MCF 10A (cell line): ENCODE measurements at regions not wholly inside any gene's neighbourhood (a gene's known extent, or its start where the extent isn't known, plus 50 kb on each side); places are given as distances from the start of the nearest gene placed in this dataset.
"Not testable (repeated sequence)": the region's sequence is repeated elsewhere in the genome, so short reads cannot be mapped to it uniquely, and the experiment has no call there.

ENCODE experiments used
- BruUV-seq: library from RNA; stranded (reverse); fragments of 400-500 nt; replicated peaks from 2 replicates; lab custom pipeline; 2021; lab: Mats Ljungman, UMichigan
- CTCF ChIA-PET: fragments of 300-600 bp; sonication (Branson Sonifier 250); formaldehyde crosslinking; extraction: SDS; loops from one replicate; lab custom pipeline; 2021; ENCODE audit warnings: antibody characterized with exemption, inconsistent platforms; lab: Yijun Ruan, JAX
- POLR2A ChIA-PET: fragments of 300-600, 350-650 bp; sonication (Branson Sonifier 250); formaldehyde crosslinking; extraction: SDS; loops from one replicate; lab custom pipeline; 2020; ENCODE audit warnings: antibody characterized with exemption, inconsistent platforms; lab: Yijun Ruan, JAX
- DNase-seq: peaks from one replicate; pipeline ENCODE4 v3.0.0-alpha.2; 2018; ENCODE audit not compliant: unreplicated experiment
- H3K27ac Mint-ChIP-seq: one replicate; pipeline ENCODE4 v1.8.0; 2022; ENCODE audit warnings: mild to moderate bottlenecking, low read depth, mixed read lengths; ENCODE audit not compliant: unreplicated experiment
- H3K27me3 Mint-ChIP-seq: one replicate; pipeline ENCODE4 v1.8.0; 2022; ENCODE audit warnings: mixed read lengths; ENCODE audit not compliant: insufficient read depth, unreplicated experiment
- H3K36me3 Mint-ChIP-seq: one replicate; pipeline ENCODE4 v1.8.0; 2022; ENCODE audit warnings: mild to moderate bottlenecking, moderate library complexity, mixed read lengths; ENCODE audit not compliant: insufficient read depth, unreplicated experiment
- H3K4me1 Mint-ChIP-seq: one replicate; pipeline ENCODE4 v1.8.0; 2022; ENCODE audit warnings: mixed read lengths; ENCODE audit not compliant: insufficient read depth, unreplicated experiment
- H3K4me3 Mint-ChIP-seq: one replicate; pipeline ENCODE4 v1.8.0; 2022; ENCODE audit warnings: mild to moderate bottlenecking, moderate library complexity, mixed read lengths; ENCODE audit not compliant: unreplicated experiment
- H3K9me3 Mint-ChIP-seq: one replicate; pipeline ENCODE4 v1.8.0; 2022; ENCODE audit warnings: mixed read lengths; ENCODE audit not compliant: unreplicated experiment
- CTCF ChIP-seq: fragments of 200-600 bp; IDR thresholded peaks from one replicate; pipeline ENCODE4 v1.8.0; 2022; ENCODE audit warnings: antibody characterized with exemption, mild to moderate bottlenecking; ENCODE audit not compliant: unreplicated experiment
- intact Hi-C: fragments of 100-400 bp; cut with micrococcal nuclease; formaldehyde crosslinking; loops from 2 replicates; pipeline ENCODE4 v1.14.1; 2022

GRCh38 chr20:22966787-22967464, 68.2 kb upstream of the SSTR4 start:
- intact Hi-C loops: no loop called here
- ChIA-PET CTCF (interaction anchor here (0.5 to 1.8 kb wide), 16 partner anchors 9 to 564 kb away, joined by 3 to 5 read pairs (median 3); no protein-coding TSS in a partner anchor), POLR2A (interaction anchor here (1.0 to 1.6 kb wide), 8 partner anchors 9 to 242 kb away, joined by 3 to 6 read pairs (median 3); no protein-coding TSS in a partner anchor)
- BruUV-seq: no TSS peak
- DNase-seq: peak; percentile 53
- Mint-ChIP-seq H3K4me1 (peaks cover 14% of the 10 kb centered on the region), H3K27ac (peak overlapping the region; percentile 71), H3K9me3 (peaks cover 12% of the 10 kb centered on the region), H3K36me3 (no peaks in the 10 kb centered on the region), H3K4me3 (no peak overlapping the region), H3K27me3 (no peaks in the 10 kb centered on the region)
- TF ChIP-seq CTCF: no peak

GRCh38 chr20:22967706-22968105, 67.4 kb upstream of the SSTR4 start:
- peak overlapping the region; percentile 71 for H3K27ac Mint-ChIP-seq
- peaks cover 14% of the 10 kb centered on the region for H3K4me1 Mint-ChIP-seq
- DNase-seq, H3K27me3 Mint-ChIP-seq, H3K4me3 Mint-ChIP-seq, intact Hi-C loops, H3K36me3 Mint-ChIP-seq, BruUV-seq: not testable (repeated sequence)
- POLR2A ChIA-PET: interaction anchor here (0.6 to 1.3 kb wide), 3 partner anchors 177 to 722 kb away, joined by 3 to 4 read pairs (median 3); no protein-coding TSS in a partner anchor
- peaks cover 12% of the 10 kb centered on the region for H3K9me3 Mint-ChIP-seq
- CTCF ChIA-PET: interaction anchor here (0.5 to 1.8 kb wide), 15 partner anchors 8 to 450 kb away, joined by 3 to 4 read pairs (median 3); no protein-coding TSS in a partner anchor

GRCh38 chr20:22969031-22969430, 66.1 kb upstream of the SSTR4 start:
- peaks cover 12% of the 10 kb centered on the region for H3K9me3 Mint-ChIP-seq
- CTCF ChIA-PET: interaction anchor here (0.6 to 1.0 kb wide), 3 partner anchors 11 to 232 kb away, joined by 3 to 4 read pairs (median 4); no protein-coding TSS in a partner anchor
- H3K27ac Mint-ChIP-seq, H3K4me1 Mint-ChIP-seq, H3K4me3 Mint-ChIP-seq, BruUV-seq, H3K36me3 Mint-ChIP-seq, H3K27me3 Mint-ChIP-seq, intact Hi-C loops, DNase-seq: not testable (repeated sequence)
- POLR2A ChIA-PET: interaction anchor here (1.2 kb wide), 1 partner anchor 193 kb away, joined by 3 read pairs; no protein-coding TSS in a partner anchor

DNA sequence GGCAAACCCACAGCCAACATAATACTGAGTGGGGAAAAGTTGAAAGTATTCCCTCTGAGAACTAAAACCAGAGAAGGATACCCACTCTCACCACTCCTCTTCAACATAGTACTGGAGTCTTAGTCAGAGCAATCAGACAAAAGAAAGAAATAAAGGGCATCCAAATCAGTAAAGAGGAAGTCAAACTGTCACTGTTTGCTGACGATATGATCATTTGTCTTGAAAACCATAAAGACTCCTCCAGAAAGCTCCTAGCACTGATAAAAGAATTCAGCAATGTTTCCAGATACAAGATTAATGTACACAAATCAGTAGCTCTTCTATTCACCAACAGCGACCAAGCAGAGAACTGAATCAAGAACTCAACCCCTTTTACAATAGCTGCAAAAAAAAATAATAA, 64.0 kb upstream of the SSTR4 start:
- H3K4me1 Mint-ChIP-seq, H3K27me3 Mint-ChIP-seq, DNase-seq, POLR2A ChIA-PET, BruUV-seq, H3K36me3 Mint-ChIP-seq, CTCF ChIA-PET, H3K27ac Mint-ChIP-seq, H3K4me3 Mint-ChIP-seq: not testable (repeated sequence)
- intact Hi-C loops: loop anchor here (5.0 kb wide), 1 partner anchor 76 kb away; the partner anchor contains the start of gene THBD
- peaks cover 12% of the 10 kb centered on the region for H3K9me3 Mint-ChIP-seq

DNA sequence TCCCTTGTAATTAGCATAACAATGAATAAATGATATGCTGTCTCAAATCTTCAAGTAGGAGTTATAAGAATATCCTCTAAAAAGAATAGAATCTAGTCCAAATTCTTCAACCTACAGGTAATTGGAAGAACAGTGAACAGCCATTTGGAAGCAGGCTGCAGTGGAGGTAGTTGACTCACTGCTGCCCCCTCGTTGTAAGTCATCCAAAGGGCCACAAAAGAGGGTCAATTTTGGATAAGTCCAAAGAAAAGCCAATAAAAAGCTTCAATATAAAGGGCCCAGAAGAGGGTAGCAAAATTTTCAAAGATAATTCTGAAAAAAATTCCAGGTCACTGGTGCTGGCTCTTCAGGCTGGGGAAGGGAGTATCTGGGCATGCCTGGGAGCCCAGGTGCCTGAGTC, 60.8 kb upstream of the SSTR4 start:
- no peak overlapping the region for H3K4me3 Mint-ChIP-seq
- H3K4me1 Mint-ChIP-seq: no peaks in the 10 kb centered on the region
- peak; percentile 53 for DNase-seq
- ChIA-PET CTCF (interaction anchor here (0.5 to 3.6 kb wide), 17 partner anchors 8 to 291 kb away, joined by 3 to 42 read pairs (median 4); no protein-coding TSS in a partner anchor), POLR2A (no interaction called here)
- intact Hi-C loops: loop anchor here (1.0 to 5.0 kb wide), 4 partner anchors 73 to 283 kb away; partner anchors contain the start of gene THBD
- BruUV-seq: no TSS peak
- H3K36me3 Mint-ChIP-seq: no peaks in the 10 kb centered on the region
- no peaks in the 10 kb centered on the region for H3K27me3 Mint-ChIP-seq
- no peak overlapping the region for H3K27ac Mint-ChIP-seq
- peak; percentile 61 for TF ChIP-seq CTCF
- no peaks in the 10 kb centered on the region for H3K9me3 Mint-ChIP-seq
